ENCODE measurements at regions not wholly inside any gene's neighbourhood (a gene's known extent, or its start where the extent isn't known, plus 50 kb on each side); places are given as distances from the start of the nearest gene placed in this dataset.

- TF ChIP-seq POLR2A (IDR thresholded peaks at IDR 0.05; ENCODE audit: low read depth, low read length) = no peak
- TF ChIP-seq USF2 (IDR thresholded peaks at IDR 0.05; ENCODE audit: low read depth, low read length) = no peak
- no peak for TF ChIP-seq CTCF (conservative IDR thresholded peaks at IDR 0.05; ENCODE audit: low read depth, low read length)
- no peak for TF ChIP-seq BHLHE40 (IDR thresholded peaks at IDR 0.05; ENCODE audit: low read depth, low read length)
- no peak for TF ChIP-seq MXI1 (IDR thresholded peaks at IDR 0.05; ENCODE audit: borderline replicate concordance, low read depth, low read length)
- TF ChIP-seq SMC3 (IDR thresholded peaks at IDR 0.05; ENCODE audit: low read depth, low read length) = no peak
- TF ChIP-seq FOS (IDR thresholded peaks at IDR 0.05; ENCODE audit: low read depth, low read length) = no peak
- TF ChIP-seq RCOR1 (IDR thresholded peaks at IDR 0.05; ENCODE audit: insufficient replicate concordance, low read length) = no peak
- no peak for TF ChIP-seq RAD21 (IDR thresholded peaks at IDR 0.05; ENCODE audit: low read length)
- TF ChIP-seq ELK1 (IDR thresholded peaks at IDR 0.05; ENCODE audit: borderline replicate concordance, low read depth, low read length) = no peak
- TF ChIP-seq MAZ (IDR thresholded peaks at IDR 0.05; ENCODE audit: borderline replicate concordance, low read depth, low read length) = no peak
- TF ChIP-seq CEBPB (IDR thresholded peaks at IDR 0.05; ENCODE audit: low read depth, low read length) = no peak
- no peak for TF ChIP-seq NFE2L2 (IDR thresholded peaks at IDR 0.05; ENCODE audit: low read depth, low read length)
Measured at GRCh38 chr15:93835344-93835743, 396.0 kb upstream of the MCTP2 start.
